HEK293T (cell line): ENCODE measurements at regions not wholly inside any gene's neighbourhood (a gene's known extent, or its start where the extent isn't known, plus 50 kb on each side); places are given as distances from the start of the nearest gene placed in this dataset.

Source experiments
- ARNT ChIP-seq: fragments of 450-650 bp; IDR thresholded peaks from 2 replicates; pipeline ENCODE4 v1.6.1; 2017; ENCODE audit warnings: mild to moderate bottlenecking
- BHLHE40 ChIP-seq: fragments of 450-650 bp; IDR thresholded peaks from 2 replicates; pipeline ENCODE4 v1.6.1; 2016; ENCODE audit warnings: mild to moderate bottlenecking, moderate library complexity, borderline replicate concordance
- FOXM1 ChIP-seq: fragments of 450-650 bp; IDR thresholded peaks from 2 replicates; pipeline ENCODE4 v1.6.1; 2017; ENCODE audit warnings: mild to moderate bottlenecking, borderline replicate concordance
- NFRKB ChIP-seq: fragments of 450-650 bp; IDR thresholded peaks from 2 replicates; pipeline ENCODE4 v1.6.1; 2016; ENCODE audit warnings: mild to moderate bottlenecking, moderate library complexity
- SP1 ChIP-seq: fragments of 450-650 bp; IDR thresholded peaks from 2 replicates; pipeline ENCODE4 v1.6.1; 2017

DNA sequence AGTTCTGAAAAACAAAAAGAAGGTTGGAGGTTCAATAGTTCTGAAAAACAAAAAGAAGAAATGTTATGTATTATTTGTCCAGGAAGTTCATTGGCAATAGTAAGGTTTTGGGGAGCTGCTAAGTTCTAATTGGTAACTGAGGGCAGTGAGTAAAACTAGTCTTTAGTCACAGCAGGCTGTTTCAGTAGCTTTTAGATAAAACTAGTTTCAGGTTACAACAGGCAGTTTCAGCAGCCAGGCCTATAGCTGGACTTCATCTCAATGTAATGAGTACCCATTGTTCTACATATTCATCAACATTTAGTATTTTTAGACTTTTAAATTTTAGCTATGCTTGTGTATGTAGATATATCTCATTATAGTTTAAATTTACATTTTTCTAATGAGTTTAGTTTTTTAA, 639.3 kb downstream of the TOX3 start:
- TF ChIP-seq FOXM1 (no peak), SP1 (no peak), BHLHE40 (no peak), NFRKB (no peak), ARNT (no peak)
